ENCODE measurements at regions not wholly inside any gene's neighbourhood (a gene's known extent, or its start where the extent isn't known, plus 50 kb on each side); places are given as distances from the start of the nearest gene placed in this dataset.

DNA sequence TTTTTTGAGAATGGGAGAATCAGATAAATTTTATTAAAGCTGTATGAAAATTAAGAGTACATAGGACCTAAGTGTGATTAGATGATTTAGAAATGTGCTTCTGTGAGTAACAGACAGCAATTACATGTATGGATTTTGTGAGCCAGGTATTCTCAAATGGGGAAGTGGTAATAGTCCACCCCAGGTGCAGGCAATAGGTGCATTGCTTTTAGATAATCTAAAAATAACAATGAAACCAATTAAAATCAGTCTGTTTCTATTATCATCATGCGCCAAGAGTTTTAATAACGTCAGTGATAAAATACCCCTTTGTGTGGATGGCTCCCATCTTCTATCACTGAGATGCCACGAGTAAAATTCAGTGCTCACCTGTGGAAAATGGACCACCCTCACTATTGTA is 265.3 kb downstream of the RNF144A start:
- no TSS peak for BruUV-seq (replicated peaks)
- no peak overlapping the region for H2AFZ ChIP-seq (ENCODE audit: low read depth, low read length, poor library complexity, severe bottlenecking)
- POLR2A ChIA-PET: no interaction called here

More for the DNA sequence above, 265.3 kb downstream of the RNF144A start:
- H3K4me2 ChIP-seq (ENCODE audit: low read length): no peak overlapping the region
- no peak overlapping the region for H3K4me3 ChIP-seq (replicated peaks in 1 of 2; ENCODE audit: low read depth in 1 of 2, low read length in 2 of 2)
- no peaks in the 10 kb centered on the region for H3K36me3 ChIP-seq (ENCODE audit: control insufficient read depth in 1 of 2, insufficient read depth in 2 of 2, low read length in 2 of 2)
- ATAC-seq (no peak), DNase-seq (ENCODE audit: low read depth, low spot score) (no peak)
- CTCF ChIA-PET: no interaction called here
- H3K9ac ChIP-seq (ENCODE audit: low read length): no peak overlapping the region
- peaks cover 0 to 7% of the 10 kb centered on the region in 2 experiments; a peak in 1 of 4 replicates for H3K4me1 ChIP-seq (ENCODE audit: control insufficient read depth in 1 of 2, insufficient read depth in 2 of 2, low read length in 2 of 2)
- H3K9me2 ChIP-seq (ENCODE audit: insufficient read depth): no peaks in the 10 kb centered on the region
- H3K9me3 ChIP-seq (ENCODE audit: control insufficient read depth in 1 of 2, insufficient read depth in 1 of 2, low read depth in 1 of 2, low read length in 2 of 2): no peaks in the 10 kb centered on the region
- no peaks in the 10 kb centered on the region for H4K20me1 ChIP-seq (ENCODE audit: insufficient read depth)
- intact Hi-C loops (cut with micrococcal nuclease): no loop called here
- H3K27me3 ChIP-seq (ENCODE audit: insufficient read depth, low read length): 0 out of 2 replicates have a peak, but pooled peaks cover 11% of the 10 kb centered on the region
- RAD21 ChIA-PET (ENCODE audit: low non-redundant PET in 1 of 2, low total read pairs in 2 of 2, uncharacterized antibody in 2 of 2, unreplicated experiment in 2 of 2): no interaction called here
- no peak overlapping the region for H3K27ac ChIP-seq (ENCODE audit: low read depth, low read length)
- TF ChIP-seq ZNF274 (IDR thresholded peaks at IDR 0.05; ENCODE audit: low read depth, low read length) (no peak), CEBPB (IDR thresholded peaks at IDR 0.05; ENCODE audit: low read depth) (no peak), RAD21 (IDR thresholded peaks at IDR 0.05; ENCODE audit: low read depth) (no peak), JUND (IDR thresholded peaks at IDR 0.05) (no peak), SP1 (IDR thresholded peaks at IDR 0.05; ENCODE audit: low read depth) (no peak), ZFX (IDR thresholded peaks at IDR 0.05) (no peak), ELF1 (IDR thresholded peaks at IDR 0.05; ENCODE audit: borderline replicate concordance, low read depth) (no peak), POLR2AphosphoS5 (IDR thresholded peaks at IDR 0.05; ENCODE audit: low read depth, low read length) (no peak), CBX3 (IDR thresholded peaks at IDR 0.05; ENCODE audit: low read depth) (no peak), EZH2phosphoT487 (IDR thresholded peaks at IDR 0.05; ENCODE audit: borderline replicate concordance) (no peak), TCF7L2 (IDR thresholded peaks at IDR 0.05; ENCODE audit: borderline replicate concordance, extremely low read depth, insufficient read depth, insufficient read length) (no peak), EZH2 (IDR thresholded peaks at IDR 0.05) (no peak), SIN3A (IDR thresholded peaks at IDR 0.05; ENCODE audit: low read depth) (no peak), EGR1 (IDR thresholded peaks at IDR 0.05; ENCODE audit: low read depth) (no peak)
- TF ChIP-seq, protein P1, sequence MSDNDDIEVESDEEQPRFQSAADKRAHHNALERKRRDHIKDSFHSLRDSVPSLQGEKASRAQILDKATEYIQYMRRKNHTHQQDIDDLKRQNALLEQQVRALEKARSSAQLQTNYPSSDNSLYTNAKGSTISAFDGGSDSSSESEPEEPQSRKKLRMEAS (IDR thresholded peaks at IDR 0.05): no peak
- TF ChIP-seq, protein P2, sequence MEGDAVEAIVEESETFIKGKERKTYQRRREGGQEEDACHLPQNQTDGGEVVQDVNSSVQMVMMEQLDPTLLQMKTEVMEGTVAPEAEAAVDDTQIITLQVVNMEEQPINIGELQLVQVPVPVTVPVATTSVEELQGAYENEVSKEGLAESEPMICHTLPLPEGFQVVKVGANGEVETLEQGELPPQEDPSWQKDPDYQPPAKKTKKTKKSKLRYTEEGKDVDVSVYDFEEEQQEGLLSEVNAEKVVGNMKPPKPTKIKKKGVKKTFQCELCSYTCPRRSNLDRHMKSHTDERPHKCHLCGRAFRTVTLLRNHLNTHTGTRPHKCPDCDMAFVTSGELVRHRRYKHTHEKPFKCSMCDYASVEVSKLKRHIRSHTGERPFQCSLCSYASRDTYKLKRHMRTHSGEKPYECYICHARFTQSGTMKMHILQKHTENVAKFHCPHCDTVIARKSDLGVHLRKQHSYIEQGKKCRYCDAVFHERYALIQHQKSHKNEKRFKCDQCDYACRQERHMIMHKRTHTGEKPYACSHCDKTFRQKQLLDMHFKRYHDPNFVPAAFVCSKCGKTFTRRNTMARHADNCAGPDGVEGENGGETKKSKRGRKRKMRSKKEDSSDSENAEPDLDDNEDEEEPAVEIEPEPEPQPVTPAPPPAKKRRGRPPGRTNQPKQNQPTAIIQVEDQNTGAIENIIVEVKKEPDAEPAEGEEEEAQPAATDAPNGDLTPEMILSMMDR (IDR thresholded peaks at IDR 0.05 in 2 of 3, conservative IDR thresholded peaks at IDR 0.05 in 1 of 3; ENCODE audit: borderline replicate concordance in 1 of 3, insufficient read depth in 1 of 3, low read depth in 2 of 3, low read length in 2 of 3): no peak
- TF ChIP-seq, protein P3, sequence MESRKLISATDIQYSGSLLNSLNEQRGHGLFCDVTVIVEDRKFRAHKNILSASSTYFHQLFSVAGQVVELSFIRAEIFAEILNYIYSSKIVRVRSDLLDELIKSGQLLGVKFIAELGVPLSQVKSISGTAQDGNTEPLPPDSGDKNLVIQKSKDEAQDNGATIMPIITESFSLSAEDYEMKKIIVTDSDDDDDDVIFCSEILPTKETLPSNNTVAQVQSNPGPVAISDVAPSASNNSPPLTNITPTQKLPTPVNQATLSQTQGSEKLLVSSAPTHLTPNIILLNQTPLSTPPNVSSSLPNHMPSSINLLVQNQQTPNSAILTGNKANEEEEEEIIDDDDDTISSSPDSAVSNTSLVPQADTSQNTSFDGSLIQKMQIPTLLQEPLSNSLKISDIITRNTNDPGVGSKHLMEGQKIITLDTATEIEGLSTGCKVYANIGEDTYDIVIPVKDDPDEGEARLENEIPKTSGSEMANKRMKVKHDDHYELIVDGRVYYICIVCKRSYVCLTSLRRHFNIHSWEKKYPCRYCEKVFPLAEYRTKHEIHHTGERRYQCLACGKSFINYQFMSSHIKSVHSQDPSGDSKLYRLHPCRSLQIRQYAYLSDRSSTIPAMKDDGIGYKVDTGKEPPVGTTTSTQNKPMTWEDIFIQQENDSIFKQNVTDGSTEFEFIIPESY (IDR thresholded peaks at IDR 0.05; ENCODE audit: extremely low read depth, insufficient replicate concordance, low read length): no peak
- TF ChIP-seq, protein P4, sequence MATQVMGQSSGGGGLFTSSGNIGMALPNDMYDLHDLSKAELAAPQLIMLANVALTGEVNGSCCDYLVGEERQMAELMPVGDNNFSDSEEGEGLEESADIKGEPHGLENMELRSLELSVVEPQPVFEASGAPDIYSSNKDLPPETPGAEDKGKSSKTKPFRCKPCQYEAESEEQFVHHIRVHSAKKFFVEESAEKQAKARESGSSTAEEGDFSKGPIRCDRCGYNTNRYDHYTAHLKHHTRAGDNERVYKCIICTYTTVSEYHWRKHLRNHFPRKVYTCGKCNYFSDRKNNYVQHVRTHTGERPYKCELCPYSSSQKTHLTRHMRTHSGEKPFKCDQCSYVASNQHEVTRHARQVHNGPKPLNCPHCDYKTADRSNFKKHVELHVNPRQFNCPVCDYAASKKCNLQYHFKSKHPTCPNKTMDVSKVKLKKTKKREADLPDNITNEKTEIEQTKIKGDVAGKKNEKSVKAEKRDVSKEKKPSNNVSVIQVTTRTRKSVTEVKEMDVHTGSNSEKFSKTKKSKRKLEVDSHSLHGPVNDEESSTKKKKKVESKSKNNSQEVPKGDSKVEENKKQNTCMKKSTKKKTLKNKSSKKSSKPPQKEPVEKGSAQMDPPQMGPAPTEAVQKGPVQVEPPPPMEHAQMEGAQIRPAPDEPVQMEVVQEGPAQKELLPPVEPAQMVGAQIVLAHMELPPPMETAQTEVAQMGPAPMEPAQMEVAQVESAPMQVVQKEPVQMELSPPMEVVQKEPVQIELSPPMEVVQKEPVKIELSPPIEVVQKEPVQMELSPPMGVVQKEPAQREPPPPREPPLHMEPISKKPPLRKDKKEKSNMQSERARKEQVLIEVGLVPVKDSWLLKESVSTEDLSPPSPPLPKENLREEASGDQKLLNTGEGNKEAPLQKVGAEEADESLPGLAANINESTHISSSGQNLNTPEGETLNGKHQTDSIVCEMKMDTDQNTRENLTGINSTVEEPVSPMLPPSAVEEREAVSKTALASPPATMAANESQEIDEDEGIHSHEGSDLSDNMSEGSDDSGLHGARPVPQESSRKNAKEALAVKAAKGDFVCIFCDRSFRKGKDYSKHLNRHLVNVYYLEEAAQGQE (IDR thresholded peaks at IDR 0.05; ENCODE audit: low read depth): no peak
- H3K79me2 ChIP-seq (ENCODE audit: insufficient read depth, low read length): no peaks in the 10 kb centered on the region
